Prostate gland (tissue), 2 donors: ENCODE measurements at regions not wholly inside any gene's neighbourhood (a gene's known extent, or its start where the extent isn't known, plus 50 kb on each side); places are given as distances from the start of the nearest gene placed in this dataset.
"Not testable (repeated sequence)": the region's sequence is repeated elsewhere in the genome, so short reads cannot be mapped to it uniquely, and the experiment has no call there.

Experiments used
- CTCF ChIP-seq, 4 experiments: fragments of 200-600 bp in 2 of 4; fragments of 450-650 bp in 2 of 4; sonication (generic) in 2 of 4; IDR thresholded peaks; 1 replicate in 3 of 4; 2 replicates in 1 of 4; pipeline ENCODE4 v1.5.1; 2016 to 2019; ENCODE audit warnings: antibody characterized with exemption in 4 of 4, mild to moderate bottlenecking in 2 of 4, moderate library complexity in 2 of 4
- POLR2A ChIP-seq: fragments of 450-650 bp; IDR thresholded peaks from one replicate; pipeline ENCODE4 v1.6.1; 2016; ENCODE audit warnings: antibody characterized with exemption, mild to moderate bottlenecking

DNA sequence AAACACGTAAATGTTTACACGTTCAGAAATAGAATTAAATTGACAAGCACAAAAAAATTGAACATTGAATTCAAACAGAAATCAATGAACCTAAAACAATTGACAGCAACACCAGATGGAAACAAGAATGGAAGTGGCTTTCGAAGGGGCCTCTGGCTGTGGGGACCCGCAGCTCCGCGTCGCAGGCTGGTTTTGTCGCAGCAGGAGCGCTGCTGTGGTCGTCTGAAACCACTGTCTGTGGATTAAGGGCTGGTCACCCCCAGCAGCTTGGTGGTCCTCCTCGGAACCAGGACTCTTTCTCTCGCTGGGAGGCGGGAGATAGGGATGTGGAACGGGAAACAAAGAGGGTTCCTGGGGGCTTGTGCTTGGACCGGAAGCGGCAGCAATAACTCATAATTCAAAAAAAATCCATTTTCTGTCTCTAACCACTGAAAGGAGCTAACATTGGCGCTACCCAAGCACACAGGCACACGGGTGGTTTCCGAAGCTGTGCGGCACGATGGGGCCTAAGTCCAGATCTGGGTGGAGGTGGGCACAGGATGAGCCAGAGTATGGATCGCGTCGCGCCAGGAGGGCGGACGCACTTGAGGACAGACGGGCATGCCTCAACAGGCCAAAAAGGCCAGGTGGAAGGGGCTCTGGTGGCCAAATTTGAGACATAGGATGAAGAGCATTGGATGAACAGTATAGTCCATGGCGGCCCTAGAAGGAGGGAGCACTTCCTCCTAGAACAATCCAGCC, 346.0 kb downstream of the CNTNAP3B start:
- not testable (repeated sequence) for TF ChIP-seq CTCF (IDR thresholded peaks at IDR 0.05); POLR2A
